Fibroblast of lung (primary cell): ENCODE measurements at regions not wholly inside any gene's neighbourhood (a gene's known extent, or its start where the extent isn't known, plus 50 kb on each side); places are given as distances from the start of the nearest gene placed in this dataset.

ENCODE experiments used
- CTCF ChIP-seq, 2 donors: IDR thresholded peaks in 1 of 2; conservative IDR thresholded peaks in 1 of 2; 1 replicate in 1 of 2; 2 replicates in 1 of 2; pipeline ENCODE4 v1.5.1; 2011 to 2012; ENCODE audit warnings: low read length in 2 of 2, control low read depth in 1 of 2, inconsistent platforms in 1 of 2, low read depth in 1 of 2, mild to moderate bottlenecking in 1 of 2
- EZH2 ChIP-seq: IDR thresholded peaks from 2 replicates; pipeline ENCODE4 v1.5.1; 2012; ENCODE audit warnings: low read length, control low read depth, mild to moderate bottlenecking; ENCODE audit errors: missing control alignments

GRCh38 chr5:153318556-153318955 lies 171.9 kb upstream of the GRIA1 start:
- TF ChIP-seq CTCF (conservative IDR thresholded peaks at IDR 0.05 in 1 of 2, IDR thresholded peaks at IDR 0.05 in 1 of 2; ENCODE audit: low read depth in 1 of 2, low read length in 2 of 2) (no peak), EZH2 (no peak)
